ENCODE measurements at regions not wholly inside any gene's neighbourhood (a gene's known extent, or its start where the extent isn't known, plus 50 kb on each side); places are given as distances from the start of the nearest gene placed in this dataset.

GRCh38 chr7:10117815-10118214 lies 855.9 kb upstream of the PHF14 start:
- DNase-seq (ENCODE audit: low read depth), result no peak
- no peak overlapping the region for H3K4me3 ChIP-seq (ENCODE audit: control insufficient read depth, low read depth, low read length)
- TF ChIP-seq CTCF (IDR thresholded peaks at IDR 0.05; ENCODE audit: control insufficient read depth, insufficient read depth, low read depth, low read length, missing control alignments), result no peak

GRCh38 chr7:10120936-10121335 lies 852.7 kb upstream of the PHF14 start:
- H3K4me3 ChIP-seq (ENCODE audit: control insufficient read depth, low read depth, low read length), result no peak overlapping the region
- DNase-seq (ENCODE audit: low read depth), result no peak
- TF ChIP-seq CTCF (IDR thresholded peaks at IDR 0.05; ENCODE audit: control insufficient read depth, insufficient read depth, low read depth, low read length, missing control alignments), result no peak

- no peak for TF ChIP-seq CTCF (IDR thresholded peaks at IDR 0.05; ENCODE audit: control insufficient read depth, insufficient read depth, low read depth, low read length, missing control alignments)
- no peak overlapping the region for H3K4me3 ChIP-seq (ENCODE audit: control insufficient read depth, low read depth, low read length)
- DNase-seq (ENCODE audit: low read depth), result no peak
Measured at GRCh38 chr7:10121631-10122030, 852.0 kb upstream of the PHF14 start.

- DNase-seq (ENCODE audit: low read depth), result no peak
- H3K4me3 ChIP-seq (ENCODE audit: control insufficient read depth, low read depth, low read length), result no peak overlapping the region
- no peak for TF ChIP-seq CTCF (IDR thresholded peaks at IDR 0.05; ENCODE audit: control insufficient read depth, insufficient read depth, low read depth, low read length, missing control alignments)
Measured at GRCh38 chr7:10122551-10123100, 851.0 kb upstream of the PHF14 start.

GRCh38 chr7:10128748-10129147 lies 844.9 kb upstream of the PHF14 start:
- no peak overlapping the region for H3K4me3 ChIP-seq (ENCODE audit: control insufficient read depth, low read depth, low read length)
- TF ChIP-seq CTCF (IDR thresholded peaks at IDR 0.05; ENCODE audit: control insufficient read depth, insufficient read depth, low read depth, low read length, missing control alignments), result no peak
- DNase-seq (ENCODE audit: low read depth), result no peak

GRCh38 chr7:10138087-10138854 lies 835.4 kb upstream of the PHF14 start:
- TF ChIP-seq CTCF (IDR thresholded peaks at IDR 0.05; ENCODE audit: control insufficient read depth, insufficient read depth, low read depth, low read length, missing control alignments), result no peak
- DNase-seq (ENCODE audit: low read depth), result no peak
- H3K4me3 ChIP-seq (ENCODE audit: control insufficient read depth, low read depth, low read length), result no peak overlapping the region

Data from AG09309 (cell line).